Right cardiac atrium (tissue), 5 donors: ENCODE measurements at regions not wholly inside any gene's neighbourhood (a gene's known extent, or its start where the extent isn't known, plus 50 kb on each side); places are given as distances from the start of the nearest gene placed in this dataset.

Experiments used
- ATAC-seq, 2 donors: fragments of 200-7000 bp; cut with Tn5 transposase; one replicate each; pipeline versions ENCODE4 v1.8.0 to v1.9.1; 2020; ENCODE audit warnings: moderate library complexity in 2 of 2, mild to moderate bottlenecking in 1 of 2
- DNase-seq, 3 donors: peaks; one replicate each; pipeline ENCODE4 v3.0.0-alpha.2; 2020
- H3K27ac ChIP-seq: one replicate; pipeline ENCODE4 v1.5.1; 2013; ENCODE audit warnings: mild to moderate bottlenecking, low read length, control low read depth, moderate library complexity
- H3K27me3 ChIP-seq: one replicate; pipeline ENCODE4 v1.6.1; 2013; ENCODE audit not compliant: control insufficient read depth, insufficient read depth
- H3K4me1 ChIP-seq: one replicate; pipeline ENCODE4 v1.6.1; 2013; ENCODE audit warnings: low read length; ENCODE audit not compliant: control insufficient read depth, insufficient read depth
- H3K4me3 ChIP-seq: one replicate; pipeline ENCODE4 v1.5.1; 2013; ENCODE audit warnings: low read length, control low read depth
- H3K9me3 ChIP-seq: one replicate; pipeline ENCODE4 v1.6.1; 2013; ENCODE audit warnings: low read length; ENCODE audit not compliant: control insufficient read depth
- WGBS: extraction: QIAGEN DNeasy Blood & Tissue Kit; methylation state at CpG from one replicate; pipeline ENCODE4 v1.1.7; 2013; 5-methylcytosine and 5-hydroxymethylcytosine counted together
- intact Hi-C, 4 donors: fragments of 100-400 bp; cut with DNase I; formaldehyde crosslinking; loops; one replicate each; pipeline versions ENCODE4 v1.11.0 to v1.14.0; 2022 to 2023
- donor health status: healthy with polysubstance abuse.
- donor health status: DM: no; HTN: yes; CAD: no.
- donor health status: DM: no; HTN: no; CAD: no.
- donor health status: DM: no; HTN: yes; CAD: no; lungs with severe emphysema.
- donor health status: DM: yes; HTN: yes; CAD: no.

DNA sequence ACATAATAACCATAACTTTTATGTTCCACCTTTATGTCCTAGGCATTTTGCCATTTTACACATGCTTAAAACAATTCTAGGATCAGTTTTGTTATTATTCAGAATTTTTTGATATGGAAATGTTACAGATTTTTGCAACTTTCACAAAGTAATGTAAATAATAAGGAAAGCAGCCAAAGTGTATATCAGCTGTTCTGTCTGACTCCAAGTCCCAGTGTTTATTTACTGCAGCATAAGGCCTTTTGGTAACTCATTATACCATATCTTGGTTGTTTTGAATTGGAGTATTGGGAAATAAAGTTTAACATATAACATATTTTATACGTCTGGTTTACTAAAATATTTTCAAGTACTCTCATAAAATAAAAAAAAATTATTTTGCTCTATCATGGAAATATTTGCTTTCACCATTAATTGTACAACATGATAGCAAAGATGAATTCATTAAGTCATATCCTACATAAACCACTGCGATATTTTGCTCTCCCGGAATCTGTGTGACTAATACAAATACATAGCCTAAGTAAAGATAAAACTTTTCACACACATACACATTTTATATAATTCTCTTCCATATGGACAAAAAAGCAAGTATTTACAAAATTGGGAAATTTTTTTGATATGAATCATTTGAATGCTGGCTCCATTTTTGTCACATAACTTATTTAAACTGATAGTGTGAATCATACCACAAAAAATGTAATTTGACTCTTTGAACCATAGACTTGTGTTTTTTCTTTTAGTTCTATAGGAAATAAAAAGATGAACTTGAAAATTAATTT is 399.0 kb downstream of the PABPC4L start:
- WGBS = 75% methylated on average over 3 of the region's 3 CpGs
- intact Hi-C loops = no loop called here
- H3K9me3 ChIP-seq = no peaks in the 10 kb centered on the region

DNA sequence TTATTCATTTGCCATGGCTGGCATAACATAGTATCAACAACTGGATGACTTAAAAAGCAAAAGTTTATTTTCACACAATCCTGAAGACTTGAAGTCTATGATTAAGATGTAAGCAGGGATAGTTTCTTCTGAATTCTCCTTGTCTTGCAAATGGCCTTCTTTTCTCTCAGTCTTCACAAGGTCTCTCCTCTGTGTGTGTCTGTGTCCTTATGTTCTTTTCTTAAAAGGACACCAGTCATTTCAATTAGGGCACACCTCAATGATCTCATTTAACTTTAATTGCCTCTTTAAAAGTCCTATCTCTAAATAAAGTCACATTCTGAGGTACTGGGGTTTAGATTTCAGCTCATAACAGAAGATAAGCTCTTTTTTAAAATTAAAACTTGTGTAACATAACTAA is 399.7 kb downstream of the PABPC4L start:
- no peak overlapping the region for H3K4me3 ChIP-seq
- no peaks in the 10 kb centered on the region for H3K27me3 ChIP-seq
- intact Hi-C loops = no loop called here
- H3K27ac ChIP-seq = no peak overlapping the region
- ATAC-seq = no peak
- H3K4me1 ChIP-seq = no peaks in the 10 kb centered on the region
- no peak for DNase-seq
- H3K9me3 ChIP-seq = no peaks in the 10 kb centered on the region

More for the DNA sequence above, 399.0 kb downstream of the PABPC4L start:
- Histone ChIP-seq H3K4me3 (no peak overlapping the region), H3K27ac (no peak overlapping the region), H3K4me1 (no peaks in the 10 kb centered on the region), H3K27me3 (no peaks in the 10 kb centered on the region)
- no peak for DNase-seq
- no peak for ATAC-seq

DNA sequence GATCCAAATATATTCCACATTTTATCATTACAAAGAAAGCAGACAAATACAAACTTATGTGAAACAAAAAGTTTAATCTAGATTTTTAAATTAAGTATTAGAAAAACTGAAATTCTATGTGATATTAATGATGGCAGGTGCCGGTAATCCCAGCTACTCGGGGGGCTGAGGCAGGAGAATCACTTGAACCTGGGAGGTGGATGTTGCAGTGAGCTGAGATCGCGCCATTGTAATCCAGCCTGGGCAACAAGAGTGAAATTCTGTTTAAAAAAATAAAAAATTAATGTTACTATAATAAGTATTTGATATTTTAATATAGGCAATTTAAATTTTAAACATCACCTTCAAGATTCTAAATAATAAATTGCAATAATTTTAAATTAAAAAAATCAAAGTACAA is 400.6 kb downstream of the PABPC4L start:
- Histone ChIP-seq H3K27ac (no peak overlapping the region), H3K4me3 (no peak overlapping the region), H3K9me3 (no peaks in the 10 kb centered on the region), H3K27me3 (no peaks in the 10 kb centered on the region), H3K4me1 (no peaks in the 10 kb centered on the region)
- no peak for DNase-seq
- no peak for ATAC-seq
- intact Hi-C loops = no loop called here
- WGBS = 95% methylated on average over 4 of the region's 4 CpGs

DNA sequence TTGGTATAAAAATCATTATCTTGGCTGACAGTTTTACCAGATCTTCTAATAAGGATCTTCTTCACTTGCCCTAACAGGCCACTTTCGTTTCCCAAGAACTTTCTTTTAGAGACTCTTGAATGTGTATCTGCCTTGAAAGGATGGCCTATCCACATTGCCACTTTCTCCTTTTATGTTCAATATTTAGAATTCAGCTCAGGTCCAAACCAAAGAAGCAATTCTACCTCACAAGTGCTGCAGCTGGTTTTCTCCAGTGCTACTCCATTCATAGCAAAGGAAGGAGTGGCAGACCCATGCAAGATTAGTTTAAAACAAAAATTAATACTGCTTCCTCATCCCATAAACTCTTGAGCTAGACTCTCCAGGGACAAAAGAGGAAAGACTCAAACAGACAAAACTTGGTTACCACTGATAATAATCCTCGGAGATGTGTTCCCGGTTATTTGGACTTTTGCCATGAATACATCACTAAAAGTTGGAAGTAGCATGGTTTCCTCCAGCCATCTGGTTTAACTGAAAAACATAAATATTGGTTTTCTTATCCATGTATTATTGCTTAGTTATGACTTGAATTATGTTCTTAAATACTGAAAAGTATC is 401.8 kb downstream of the PABPC4L start:
- Histone ChIP-seq H3K9me3 (no peaks in the 10 kb centered on the region), H3K4me1 (no peaks in the 10 kb centered on the region), H3K27me3 (no peaks in the 10 kb centered on the region), H3K4me3 (no peak overlapping the region), H3K27ac (no peak overlapping the region)
- intact Hi-C loops = no loop called here
- WGBS = 40% methylated on average over 3 of the region's 3 CpGs
- DNase-seq (no peak), ATAC-seq (no peak)

DNA sequence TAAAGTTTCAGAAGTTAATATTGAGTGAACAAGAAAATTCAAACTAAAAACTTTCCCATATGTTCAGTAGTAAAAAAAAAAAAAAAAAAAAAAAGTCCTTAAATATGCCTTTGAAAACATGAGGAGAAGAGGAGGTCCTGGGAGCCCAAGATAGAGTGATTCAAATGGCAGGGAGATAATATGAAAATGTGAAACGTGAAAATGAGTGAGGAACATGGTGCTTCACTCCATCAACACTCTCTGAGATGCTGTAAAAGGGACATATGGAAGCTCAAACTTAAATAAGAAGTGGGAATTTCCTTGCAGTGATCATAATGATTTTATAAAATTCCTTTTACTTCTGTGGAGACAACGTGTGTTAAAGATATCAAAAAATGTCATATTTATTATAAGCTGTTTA is 423.9 kb downstream of the PABPC4L start:
- ATAC-seq (no peak), DNase-seq (no peak)
- Histone ChIP-seq H3K4me3 (no peak overlapping the region), H3K4me1 (no peaks in the 10 kb centered on the region), H3K9me3 (no peaks in the 10 kb centered on the region), H3K27me3 (no peaks in the 10 kb centered on the region), H3K27ac (no peak overlapping the region)
- 53% methylated on average over 2 of the region's 2 CpGs for WGBS
- intact Hi-C loops = no loop called here

DNA sequence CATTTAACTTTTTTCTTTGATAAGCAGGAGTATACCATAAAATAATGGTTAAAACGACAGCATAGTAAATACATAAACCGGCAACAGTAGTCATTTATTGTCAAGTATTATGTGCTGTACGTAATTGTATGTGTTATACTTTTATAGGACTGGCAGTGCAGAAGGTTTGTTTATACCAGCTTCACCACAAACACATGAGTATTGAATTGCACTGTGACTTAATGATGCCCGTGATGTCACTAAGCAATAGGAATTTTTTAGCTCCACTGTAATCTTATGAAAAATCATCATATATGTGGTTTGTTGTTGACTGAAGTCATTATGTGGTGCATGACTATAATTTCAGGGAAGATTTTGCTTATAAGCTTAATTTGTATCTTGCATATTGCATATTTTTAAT is 424.6 kb downstream of the PABPC4L start:
- Histone ChIP-seq H3K4me1 (no peaks in the 10 kb centered on the region), H3K4me3 (no peak overlapping the region), H3K9me3 (no peaks in the 10 kb centered on the region), H3K27ac (no peak overlapping the region), H3K27me3 (no peaks in the 10 kb centered on the region)
- intact Hi-C loops = no loop called here
- ATAC-seq = no peak
- DNase-seq = no peak
- WGBS = 88% methylated on average over 4 of the region's 4 CpGs

DNA sequence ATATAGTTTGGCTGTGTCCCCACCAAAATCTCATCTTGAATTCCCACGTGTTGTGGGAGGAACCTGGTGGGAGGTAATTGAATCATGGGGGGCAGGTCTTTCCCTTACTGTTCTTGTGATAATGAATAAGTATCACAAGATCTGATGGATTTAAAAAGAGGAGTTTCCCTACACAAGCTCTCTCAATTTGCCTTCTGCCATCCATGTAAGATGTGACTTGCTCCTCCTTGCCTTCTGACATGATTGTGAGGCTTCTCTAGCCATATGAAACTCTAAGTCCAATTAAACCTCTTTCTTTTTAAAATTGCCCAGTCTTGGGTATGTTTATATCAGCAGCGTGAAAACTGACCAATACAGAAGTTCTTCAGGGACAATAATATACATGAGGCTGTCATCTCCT is 425.1 kb downstream of the PABPC4L start:
- Histone ChIP-seq H3K9me3 (no peaks in the 10 kb centered on the region), H3K27me3 (no peaks in the 10 kb centered on the region), H3K4me3 (no peak overlapping the region), H3K27ac (no peak overlapping the region), H3K4me1 (no peaks in the 10 kb centered on the region)
- ATAC-seq = no peak
- 81% methylated on average over 2 of the region's 2 CpGs for WGBS
- intact Hi-C loops = no loop called here
- no peak for DNase-seq

DNA sequence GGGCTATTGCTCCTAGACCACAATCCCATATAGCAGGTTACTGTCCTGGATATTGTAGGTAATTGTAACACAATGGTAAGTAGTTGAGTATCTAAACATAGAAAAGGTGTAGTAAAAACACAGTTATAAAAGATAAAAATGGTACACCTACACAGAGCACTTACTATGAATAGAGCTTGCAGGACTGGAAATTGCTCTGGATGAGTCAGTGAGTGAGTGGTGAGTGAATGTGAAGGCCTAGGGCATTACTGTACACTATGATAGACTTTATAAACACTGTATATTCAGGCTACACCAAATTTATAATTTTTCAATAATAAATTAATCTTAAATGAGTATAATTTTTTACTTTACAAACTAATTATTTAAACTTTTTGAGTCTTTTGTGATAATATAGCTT is 425.7 kb downstream of the PABPC4L start:
- ATAC-seq (no peak), DNase-seq (no peak)
- no peak overlapping the region for H3K27ac ChIP-seq
- no peaks in the 10 kb centered on the region for H3K4me1 ChIP-seq
- H3K9me3 ChIP-seq = no peaks in the 10 kb centered on the region
- intact Hi-C loops = no loop called here
- no peak overlapping the region for H3K4me3 ChIP-seq
- H3K27me3 ChIP-seq = no peaks in the 10 kb centered on the region

DNA sequence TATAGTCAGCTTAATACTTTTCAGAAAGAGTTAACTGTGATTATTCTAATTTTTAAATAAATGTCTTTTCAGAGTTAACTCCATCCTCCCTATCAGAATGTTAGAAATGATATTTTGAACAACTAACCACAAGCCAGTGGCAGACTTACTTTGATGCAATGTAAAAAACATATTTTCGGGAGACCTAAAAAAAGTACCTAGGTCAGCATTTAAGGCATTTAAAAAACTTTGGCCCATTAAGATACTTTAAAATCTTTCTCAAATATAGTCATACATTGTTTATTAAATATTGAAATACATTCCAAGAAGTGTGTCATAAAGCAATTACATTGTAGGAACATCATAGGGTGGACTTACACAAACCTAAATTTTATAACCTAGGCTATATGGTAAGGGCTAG is 426.1 kb downstream of the PABPC4L start:
- intact Hi-C loops = no loop called here
- H3K4me1 ChIP-seq = no peaks in the 10 kb centered on the region
- H3K9me3 ChIP-seq = no peaks in the 10 kb centered on the region
- H3K27ac ChIP-seq = no peak overlapping the region
- no peaks in the 10 kb centered on the region for H3K27me3 ChIP-seq
- H3K4me3 ChIP-seq = no peak overlapping the region
- DNase-seq (no peak), ATAC-seq (no peak)
- 92% methylated on average over 1 of the region's 1 CpG for WGBS

DNA sequence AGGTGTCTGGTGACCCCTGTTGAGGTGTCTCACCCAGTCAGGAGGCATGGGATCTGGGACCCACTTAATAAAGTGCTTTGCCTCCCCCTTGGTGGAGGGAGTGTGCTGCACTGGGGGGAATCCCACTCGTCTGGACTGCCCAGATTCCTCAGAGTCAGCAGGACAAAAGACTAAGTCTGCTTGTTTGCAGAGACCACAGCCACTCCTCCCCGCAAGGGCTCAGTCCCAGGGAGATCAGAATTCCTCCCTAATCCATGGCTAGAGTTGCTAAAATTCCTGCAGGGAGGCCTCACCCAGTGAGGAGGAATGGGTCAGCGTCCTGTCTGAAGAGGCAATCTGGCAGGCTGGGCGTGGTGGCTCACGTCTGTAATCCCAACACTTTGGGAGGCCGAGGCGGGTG is 442.2 kb downstream of the PABPC4L start:
- H3K4me1 ChIP-seq = no peaks in the 10 kb centered on the region

DNA sequence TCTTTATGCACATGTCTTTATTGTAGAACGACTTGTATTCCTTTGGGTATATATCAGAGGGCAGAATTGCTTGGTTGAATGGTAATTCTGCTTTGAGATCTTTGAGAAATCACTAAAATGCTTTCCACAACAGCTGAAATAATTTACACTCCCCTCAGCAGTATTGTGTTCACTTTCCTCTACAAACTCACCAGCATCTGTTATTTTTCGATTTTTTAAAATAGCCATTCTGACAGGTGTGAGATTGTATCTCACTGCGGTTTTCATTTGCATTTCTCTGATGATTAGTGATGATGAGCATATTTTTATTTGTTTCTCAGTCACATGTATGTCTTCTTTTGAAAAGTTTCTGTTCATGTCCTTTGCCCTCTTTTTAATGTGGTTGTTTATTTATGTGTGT is 459.8 kb downstream of the PABPC4L start:
- ATAC-seq = no peak
- no peak overlapping the region for H3K27ac ChIP-seq
- 82% methylated on average over 3 of the region's 3 CpGs for WGBS
- no peaks in the 10 kb centered on the region for H3K9me3 ChIP-seq
- H3K4me3 ChIP-seq = no peak overlapping the region
- DNase-seq = no peak
- no peaks in the 10 kb centered on the region for H3K4me1 ChIP-seq
- H3K27me3 ChIP-seq = no peaks in the 10 kb centered on the region
- intact Hi-C loops = no loop called here

More for the DNA sequence above, 442.2 kb downstream of the PABPC4L start:
- H3K9me3 ChIP-seq = no peaks in the 10 kb centered on the region
- no peaks in the 10 kb centered on the region for H3K27me3 ChIP-seq
- no peak overlapping the region for H3K4me3 ChIP-seq
- intact Hi-C loops = no loop called here
- no peak overlapping the region for H3K27ac ChIP-seq
- ATAC-seq (no peak), DNase-seq (no peak)
- 82% methylated on average over 7 of the region's 7 CpGs for WGBS

DNA sequence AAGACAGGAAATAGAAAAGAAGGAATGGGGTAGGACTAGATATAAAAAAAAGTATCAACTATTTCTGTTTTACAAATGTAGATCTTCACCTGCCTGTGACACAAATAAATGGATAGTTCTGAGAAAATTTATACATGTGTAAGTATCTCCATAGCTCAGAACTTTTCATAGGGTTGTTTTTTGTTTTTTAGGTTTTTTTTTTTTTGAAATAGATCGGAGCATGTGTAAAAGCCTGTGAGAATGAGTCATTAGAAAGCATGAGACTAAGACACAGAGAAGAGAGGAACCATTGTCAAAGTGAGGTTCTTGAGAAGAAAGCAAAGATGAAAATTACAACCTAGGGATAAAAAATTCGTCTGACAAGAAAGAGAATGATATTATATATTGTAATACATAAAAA is 481.6 kb downstream of the PABPC4L start:
- no peaks in the 10 kb centered on the region for H3K4me1 ChIP-seq
- H3K27me3 ChIP-seq = no peaks in the 10 kb centered on the region
- H3K9me3 ChIP-seq = no peaks in the 10 kb centered on the region
- no peak overlapping the region for H3K27ac ChIP-seq
- ATAC-seq (no peak), DNase-seq (no peak)
- 50% methylated on average over 2 of the region's 2 CpGs for WGBS
- H3K4me3 ChIP-seq = no peak overlapping the region
- intact Hi-C loops = no loop called here
